Inflammatory macrophage treated with lipopolysaccharide for 4 hours (primary cell): ENCODE measurements at regions not wholly inside any gene's neighbourhood (a gene's known extent, or its start where the extent isn't known, plus 50 kb on each side); places are given as distances from the start of the nearest gene placed in this dataset.
"Not testable (repeated sequence)": the region's sequence is repeated elsewhere in the genome, so short reads cannot be mapped to it uniquely, and the experiment has no call there.

Experiments used
- DNase-seq: peaks from one replicate; pipeline ENCODE4 v3.0.0-alpha.2; 2020

- no peak for DNase-seq
These were observed 559.0 kb upstream of the SLC10A2 start for GRCh38 chr13:103625194-103625593.

GRCh38 chr13:103618151-103618550 is 551.9 kb upstream of the SLC10A2 start:
- no peak for DNase-seq

- DNase-seq: no peak
These were observed 549.6 kb upstream of the SLC10A2 start for GRCh38 chr13:103615771-103616170.

GRCh38 chr13:103614761-103615160 is 548.5 kb upstream of the SLC10A2 start:
- no peak for DNase-seq

GRCh38 chr13:103607995-103608394 is 541.8 kb upstream of the SLC10A2 start:
- no peak for DNase-seq

GRCh38 chr13:103605546-103606326 is 539.5 kb upstream of the SLC10A2 start:
- DNase-seq: no peak

- DNase-seq: not testable (repeated sequence)
These were observed 533.7 kb upstream of the SLC10A2 start for GRCh38 chr13:103599870-103600269.

GRCh38 chr13:103598671-103599070 is 532.5 kb upstream of the SLC10A2 start:
- DNase-seq: no peak

- DNase-seq: no peak
These were observed 507.2 kb upstream of the SLC10A2 start for GRCh38 chr13:103573446-103573845.

GRCh38 chr13:103568314-103568713 is 502.1 kb upstream of the SLC10A2 start:
- DNase-seq: no peak

GRCh38 chr13:103557878-103558277 is 491.7 kb upstream of the SLC10A2 start:
- DNase-seq: no peak

- no peak for DNase-seq
These were observed 490.5 kb upstream of the SLC10A2 start for GRCh38 chr13:103556681-103557080.

- DNase-seq: no peak
These were observed 481.7 kb upstream of the SLC10A2 start for GRCh38 chr13:103547914-103548313.

GRCh38 chr13:103546271-103546670 is 480.1 kb upstream of the SLC10A2 start:
- DNase-seq: no peak

- DNase-seq: no peak
These were observed 476.4 kb upstream of the SLC10A2 start for GRCh38 chr13:103542648-103543047.

- no peak for DNase-seq
These were observed 474.2 kb upstream of the SLC10A2 start for GRCh38 chr13:103540382-103540765.

GRCh38 chr13:103539721-103540381 is 473.6 kb upstream of the SLC10A2 start:
- no peak for DNase-seq

- no peak for DNase-seq
These were observed 473.0 kb upstream of the SLC10A2 start for GRCh38 chr13:103539265-103539664.

- DNase-seq: no peak
These were observed 471.4 kb upstream of the SLC10A2 start for GRCh38 chr13:103537616-103538015.

- no peak for DNase-seq
These were observed 465.1 kb upstream of the SLC10A2 start for GRCh38 chr13:103531278-103531677.

- no peak for DNase-seq
These were observed 462.2 kb upstream of the SLC10A2 start for GRCh38 chr13:103528437-103528836.

- DNase-seq: no peak
These were observed 459.3 kb upstream of the SLC10A2 start for GRCh38 chr13:103525530-103525929.

GRCh38 chr13:103523858-103524257 is 457.6 kb upstream of the SLC10A2 start:
- no peak for DNase-seq

GRCh38 chr13:103521532-103521931 is 455.3 kb upstream of the SLC10A2 start:
- no peak for DNase-seq

GRCh38 chr13:103517768-103518102 is 451.5 kb upstream of the SLC10A2 start:
- DNase-seq: no peak
